Caco-2 (cell line): ENCODE measurements at regions not wholly inside any gene's neighbourhood (a gene's known extent, or its start where the extent isn't known, plus 50 kb on each side); places are given as distances from the start of the nearest gene placed in this dataset.

Experiments used
- BruUV-seq: library from RNA; stranded (reverse); fragments of 400-500 nt; replicated peaks from 2 replicates; lab custom pipeline; 2021; lab: Mats Ljungman, UMichigan
- CTCF ChIA-PET: fragments of 300-600 bp; sonication (Branson Sonifier 250); formaldehyde crosslinking; loops from one replicate; lab custom pipeline; 2022; ENCODE audit warnings: antibody characterized with exemption; lab: Charles Lee
- POLR2A ChIA-PET: fragments of 300-600 bp; sonication (Branson Sonifier 250); formaldehyde crosslinking; loops from one replicate; lab custom pipeline; 2022; ENCODE audit warnings: antibody characterized with exemption; lab: Charles Lee
- DNase-seq, 2 experiments: peaks; one replicate each; pipeline versions ENCODE4 v3.0.0 to v3.0.0-alpha.2; 2020 to 2022
- H3K27me3 ChIP-seq: replicated peaks from 2 replicates; pipeline ENCODE4 v1.6.0; 2011; ENCODE audit warnings: low read length; ENCODE audit not compliant: control insufficient read depth, insufficient read depth
- H3K36me3 ChIP-seq: 2 replicates; pipeline ENCODE4 v1.5.1; 2011; ENCODE audit warnings: low read length; ENCODE audit not compliant: control insufficient read depth, insufficient read depth
- H3K4me1 ChIP-seq: fragments of 250-450 bp; sonication (Bioruptor Pico); 2 replicates; pipeline ENCODE4 v1.5.1; 2020; ENCODE audit warnings: mild to moderate bottlenecking
- H3K4me3 ChIP-seq: 2 replicates; pipeline ENCODE4 v1.5.1; 2011; ENCODE audit warnings: low read depth, mild to moderate bottlenecking, control low read depth, low read length
- H3K9me3 ChIP-seq: fragments of 250-450 bp; sonication (Bioruptor Pico); 2 replicates; pipeline ENCODE4 v1.5.1; 2020; ENCODE audit warnings: mild to moderate bottlenecking, moderate library complexity
- H3K27ac Mint-ChIP-seq: one replicate; pipeline ENCODE4 v1.8.0; 2022; ENCODE audit warnings: mixed read lengths; ENCODE audit not compliant: unreplicated experiment
- H3K27me3 Mint-ChIP-seq: one replicate; pipeline ENCODE4 v1.8.0; 2022; ENCODE audit warnings: mixed read lengths; ENCODE audit not compliant: insufficient read depth, unreplicated experiment
- H3K36me3 Mint-ChIP-seq: one replicate; pipeline ENCODE4 v1.8.0; 2022; ENCODE audit warnings: mild to moderate bottlenecking, mixed read lengths; ENCODE audit not compliant: insufficient read depth, unreplicated experiment
- H3K4me1 Mint-ChIP-seq: one replicate; pipeline ENCODE4 v1.8.0; 2022; ENCODE audit warnings: low read depth, mixed read lengths; ENCODE audit not compliant: unreplicated experiment
- H3K4me3 Mint-ChIP-seq: one replicate; pipeline ENCODE4 v1.8.0; 2022; ENCODE audit warnings: mild to moderate bottlenecking, moderate library complexity, mixed read lengths; ENCODE audit not compliant: unreplicated experiment
- H3K9me3 Mint-ChIP-seq: one replicate; pipeline ENCODE4 v1.8.0; 2022; ENCODE audit warnings: mixed read lengths; ENCODE audit not compliant: unreplicated experiment
- intact Hi-C: fragments of 100-400 bp; cut with micrococcal nuclease; formaldehyde crosslinking; loops from one replicate; pipeline ENCODE4 v1.10.0; 2022; ENCODE audit not compliant: unreplicated experiment
- TF ChIP-seq, protein P1 (sequence below), 2 experiments: fragments of 200-600 bp in 1 of 2; IDR thresholded peaks; 1 replicate in 1 of 2; 2 replicates in 1 of 2; pipeline versions ENCODE4 v1.5.1 to v1.8.0; 2011 to 2022; ENCODE audit warnings: antibody characterized with exemption in 1 of 2, control low read depth in 1 of 2, inconsistent platforms in 1 of 2, low read depth in 1 of 2, low read length in 1 of 2, mild to moderate bottlenecking in 1 of 2, moderate library complexity in 1 of 2; ENCODE audit not compliant: insufficient read depth in 1 of 2, severe bottlenecking in 1 of 2, unreplicated experiment in 1 of 2

GRCh38 chr5:73388740-73389139 lies 59.8 kb downstream of the FOXD1 start:
- TF ChIP-seq, protein P1, sequence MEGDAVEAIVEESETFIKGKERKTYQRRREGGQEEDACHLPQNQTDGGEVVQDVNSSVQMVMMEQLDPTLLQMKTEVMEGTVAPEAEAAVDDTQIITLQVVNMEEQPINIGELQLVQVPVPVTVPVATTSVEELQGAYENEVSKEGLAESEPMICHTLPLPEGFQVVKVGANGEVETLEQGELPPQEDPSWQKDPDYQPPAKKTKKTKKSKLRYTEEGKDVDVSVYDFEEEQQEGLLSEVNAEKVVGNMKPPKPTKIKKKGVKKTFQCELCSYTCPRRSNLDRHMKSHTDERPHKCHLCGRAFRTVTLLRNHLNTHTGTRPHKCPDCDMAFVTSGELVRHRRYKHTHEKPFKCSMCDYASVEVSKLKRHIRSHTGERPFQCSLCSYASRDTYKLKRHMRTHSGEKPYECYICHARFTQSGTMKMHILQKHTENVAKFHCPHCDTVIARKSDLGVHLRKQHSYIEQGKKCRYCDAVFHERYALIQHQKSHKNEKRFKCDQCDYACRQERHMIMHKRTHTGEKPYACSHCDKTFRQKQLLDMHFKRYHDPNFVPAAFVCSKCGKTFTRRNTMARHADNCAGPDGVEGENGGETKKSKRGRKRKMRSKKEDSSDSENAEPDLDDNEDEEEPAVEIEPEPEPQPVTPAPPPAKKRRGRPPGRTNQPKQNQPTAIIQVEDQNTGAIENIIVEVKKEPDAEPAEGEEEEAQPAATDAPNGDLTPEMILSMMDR (IDR thresholded peaks at IDR 0.05; ENCODE audit: insufficient read depth in 1 of 2, low read depth in 1 of 2, low read length in 1 of 2, severe bottlenecking in 1 of 2, unreplicated experiment in 1 of 2), result no peak
- intact Hi-C loops, result no loop called here
- Mint-ChIP-seq H3K9me3 (peaks cover 31% of the 10 kb centered on the region), H3K4me1 (peaks cover 27% of the 10 kb centered on the region), H3K27me3 (no peaks in the 10 kb centered on the region), H3K36me3 (no peaks in the 10 kb centered on the region), H3K4me3 (no peak overlapping the region), H3K27ac (no peak overlapping the region)
- no TSS peak for BruUV-seq
- peaks cover 28% of the 10 kb centered on the region for H3K4me1 ChIP-seq
- H3K4me3 ChIP-seq, result no peak overlapping the region
- H3K36me3 ChIP-seq, result no peaks in the 10 kb centered on the region
- POLR2A ChIA-PET, result no interaction called here
- H3K27me3 ChIP-seq, result no peaks in the 10 kb centered on the region
- H3K9me3 ChIP-seq, result peaks cover 19% of the 10 kb centered on the region
- CTCF ChIA-PET, result no interaction called here
- no peak for DNase-seq

- no peak for DNase-seq
- CTCF ChIA-PET, result no interaction called here
- Histone ChIP-seq H3K27me3 (no peaks in the 10 kb centered on the region), H3K4me1 (peaks cover 24% of the 10 kb centered on the region), H3K4me3 (no peak overlapping the region), H3K9me3 (peaks cover 19% of the 10 kb centered on the region), H3K36me3 (no peaks in the 10 kb centered on the region)
- TF ChIP-seq, protein P1 (IDR thresholded peaks at IDR 0.05; ENCODE audit: insufficient read depth in 1 of 2, low read depth in 1 of 2, low read length in 1 of 2, severe bottlenecking in 1 of 2, unreplicated experiment in 1 of 2), result no peak
- no TSS peak for BruUV-seq
- no peak overlapping the region for H3K27ac Mint-ChIP-seq
- H3K4me3 Mint-ChIP-seq, result no peak overlapping the region
- peaks cover 27% of the 10 kb centered on the region for H3K4me1 Mint-ChIP-seq
- no peaks in the 10 kb centered on the region for H3K36me3 Mint-ChIP-seq
- H3K9me3 Mint-ChIP-seq, result peaks cover 32% of the 10 kb centered on the region
- no peaks in the 10 kb centered on the region for H3K27me3 Mint-ChIP-seq
- intact Hi-C loops, result no loop called here
- POLR2A ChIA-PET, result no interaction called here
These were observed 60.3 kb downstream of the FOXD1 start for GRCh38 chr5:73388306-73388684.

- TF ChIP-seq, protein P1 (IDR thresholded peaks at IDR 0.05; ENCODE audit: insufficient read depth in 1 of 2, low read depth in 1 of 2, low read length in 1 of 2, severe bottlenecking in 1 of 2, unreplicated experiment in 1 of 2), result no peak
- Histone ChIP-seq H3K4me3 (no peak overlapping the region), H3K27me3 (no peaks in the 10 kb centered on the region), H3K9me3 (peaks cover 19% of the 10 kb centered on the region), H3K4me1 (peaks cover 20% of the 10 kb centered on the region), H3K36me3 (no peaks in the 10 kb centered on the region)
- Mint-ChIP-seq H3K36me3 (no peaks in the 10 kb centered on the region), H3K4me3 (no peak overlapping the region), H3K27me3 (no peaks in the 10 kb centered on the region), H3K4me1 (peaks cover 24% of the 10 kb centered on the region), H3K9me3 (peaks cover 32% of the 10 kb centered on the region), H3K27ac (no peak overlapping the region)
- ChIA-PET CTCF (no interaction called here), POLR2A (no interaction called here)
- intact Hi-C loops, result no loop called here
- DNase-seq, result no peak
- BruUV-seq, result no TSS peak
These were observed 60.8 kb downstream of the FOXD1 start for GRCh38 chr5:73387601-73388305.
